Upper lobe of left lung (tissue), 4 donors: ENCODE measurements at regions not wholly inside any gene's neighbourhood (a gene's known extent, or its start where the extent isn't known, plus 50 kb on each side); places are given as distances from the start of the nearest gene placed in this dataset.

Experiments used
- EP300 ChIP-seq, 4 donors: sonication (generic); formaldehyde crosslinking; IDR thresholded peaks; one replicate each; pipeline ENCODE4 v1.5.1; 2017; ENCODE audit warnings: antibody characterized with exemption in 4 of 4, control low read depth in 2 of 4
- POLR2A ChIP-seq, 4 donors: fragments of 450-650 bp; IDR thresholded peaks; one replicate each; pipeline ENCODE4 v1.5.1; 2016 to 2017; ENCODE audit warnings: antibody characterized with exemption in 4 of 4, mild to moderate bottlenecking in 2 of 4

DNA sequence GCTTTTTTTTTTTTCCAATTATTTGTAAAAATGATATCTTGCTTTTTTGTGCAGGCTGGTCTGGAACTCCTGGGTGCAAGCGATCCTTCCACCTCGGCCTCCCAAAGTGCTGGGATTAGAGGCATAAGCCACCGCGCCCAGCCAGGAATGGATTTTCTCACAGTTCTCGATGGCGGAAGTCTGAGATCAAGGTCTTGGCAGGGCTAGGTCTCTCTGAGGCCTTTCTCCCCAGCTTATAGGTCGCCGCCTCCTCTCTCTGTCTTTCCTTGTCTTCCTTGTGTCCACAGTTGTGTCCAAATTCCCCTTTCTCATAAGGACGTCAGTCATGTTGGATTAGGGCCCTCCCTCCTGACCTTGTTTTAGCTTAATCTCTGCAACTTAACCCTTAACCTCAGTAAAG, 200.5 kb downstream of the UQCRFS1 start:
- no peak for TF ChIP-seq POLR2A (IDR thresholded peaks at IDR 0.05)
- no peak for TF ChIP-seq EP300 (IDR thresholded peaks at IDR 0.05)
